Bronchial epithelial cell (primary cell): ENCODE measurements at regions not wholly inside any gene's neighbourhood (a gene's known extent, or its start where the extent isn't known, plus 50 kb on each side); places are given as distances from the start of the nearest gene placed in this dataset.

Experiments used
- DNase-seq: peaks from one replicate; pipeline ENCODE4 v3.0.0-alpha.2; 2010; ENCODE audit warnings: low read depth
- FAIRE-seq: peaks from 2 replicates; lab custom pipeline; 2011; peaks lifted over from hg19 to GRCh38; lab: Jason Lieb, UNC
- H3K27me3 ChIP-seq: 2 replicates; pipeline ENCODE4 v1.5.1; 2011; ENCODE audit warnings: low read length; ENCODE audit not compliant: control insufficient read depth, insufficient read depth
- H3K36me3 ChIP-seq: 2 replicates; pipeline ENCODE4 v1.5.1; 2011; ENCODE audit warnings: low read length; ENCODE audit not compliant: control insufficient read depth, insufficient read depth
- H3K4me3 ChIP-seq: 2 replicates; pipeline ENCODE4 v1.5.1; 2011; ENCODE audit warnings: mild to moderate bottlenecking, low read depth, low read length, control low read depth
- TF ChIP-seq, protein P1 (sequence below): IDR thresholded peaks from 2 replicates; pipeline ENCODE4 v1.5.1; 2011; ENCODE audit warnings: mild to moderate bottlenecking, moderate library complexity, low read length, control low read depth, inconsistent platforms; ENCODE audit not compliant: insufficient read depth, severe bottlenecking

- peaks cover 2% of the 10 kb centered on the region for H3K27me3 ChIP-seq
- no peaks in the 10 kb centered on the region for H3K36me3 ChIP-seq
- TF ChIP-seq, protein P1, sequence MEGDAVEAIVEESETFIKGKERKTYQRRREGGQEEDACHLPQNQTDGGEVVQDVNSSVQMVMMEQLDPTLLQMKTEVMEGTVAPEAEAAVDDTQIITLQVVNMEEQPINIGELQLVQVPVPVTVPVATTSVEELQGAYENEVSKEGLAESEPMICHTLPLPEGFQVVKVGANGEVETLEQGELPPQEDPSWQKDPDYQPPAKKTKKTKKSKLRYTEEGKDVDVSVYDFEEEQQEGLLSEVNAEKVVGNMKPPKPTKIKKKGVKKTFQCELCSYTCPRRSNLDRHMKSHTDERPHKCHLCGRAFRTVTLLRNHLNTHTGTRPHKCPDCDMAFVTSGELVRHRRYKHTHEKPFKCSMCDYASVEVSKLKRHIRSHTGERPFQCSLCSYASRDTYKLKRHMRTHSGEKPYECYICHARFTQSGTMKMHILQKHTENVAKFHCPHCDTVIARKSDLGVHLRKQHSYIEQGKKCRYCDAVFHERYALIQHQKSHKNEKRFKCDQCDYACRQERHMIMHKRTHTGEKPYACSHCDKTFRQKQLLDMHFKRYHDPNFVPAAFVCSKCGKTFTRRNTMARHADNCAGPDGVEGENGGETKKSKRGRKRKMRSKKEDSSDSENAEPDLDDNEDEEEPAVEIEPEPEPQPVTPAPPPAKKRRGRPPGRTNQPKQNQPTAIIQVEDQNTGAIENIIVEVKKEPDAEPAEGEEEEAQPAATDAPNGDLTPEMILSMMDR: no peak
- H3K4me3 ChIP-seq: no peak overlapping the region
- FAIRE-seq (no peak), DNase-seq (no peak)
Measured at GRCh38 chr1:112312315-112312714, 83.7 kb upstream of the CTTNBP2NL start.

- DNase-seq: no peak
- TF ChIP-seq, protein P1: no peak
- no peaks in the 10 kb centered on the region for H3K36me3 ChIP-seq
- FAIRE-seq: no peak
- H3K4me3 ChIP-seq: no peak overlapping the region
- H3K27me3 ChIP-seq: peaks cover 2% of the 10 kb centered on the region
Measured at GRCh38 chr1:112312879-112313278, 83.1 kb upstream of the CTTNBP2NL start.

- Histone ChIP-seq H3K36me3 (no peaks in the 10 kb centered on the region), H3K4me3 (no peak overlapping the region), H3K27me3 (peaks cover 2% of the 10 kb centered on the region)
- TF ChIP-seq, protein P1: no peak
- FAIRE-seq (no peak), DNase-seq (no peak)
Measured at GRCh38 chr1:112316254-112316913, 79.6 kb upstream of the CTTNBP2NL start.

DNA sequence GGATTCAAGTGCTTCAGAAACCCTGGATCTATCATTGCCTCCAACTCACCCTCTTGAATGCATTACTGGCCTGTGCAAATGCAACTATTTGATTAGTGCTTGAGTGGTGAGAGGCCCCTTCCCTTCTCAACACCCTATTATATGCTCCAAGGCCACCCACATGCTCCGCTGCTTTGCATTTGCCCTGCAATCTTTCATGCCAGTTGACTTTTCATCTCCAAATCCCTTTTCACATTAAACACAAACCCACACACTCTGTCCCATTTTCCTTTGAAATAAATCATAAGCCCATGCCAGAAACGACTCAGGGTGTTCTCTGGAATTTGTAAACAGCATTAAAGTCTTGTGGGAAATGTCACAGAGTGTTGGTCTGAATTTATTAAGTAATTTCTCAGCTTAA is 78.9 kb upstream of the CTTNBP2NL start:
- no peak for DNase-seq
- Histone ChIP-seq H3K4me3 (no peak overlapping the region), H3K36me3 (no peaks in the 10 kb centered on the region), H3K27me3 (no peaks in the 10 kb centered on the region)
- TF ChIP-seq, protein P1: no peak
- FAIRE-seq: no peak

DNA sequence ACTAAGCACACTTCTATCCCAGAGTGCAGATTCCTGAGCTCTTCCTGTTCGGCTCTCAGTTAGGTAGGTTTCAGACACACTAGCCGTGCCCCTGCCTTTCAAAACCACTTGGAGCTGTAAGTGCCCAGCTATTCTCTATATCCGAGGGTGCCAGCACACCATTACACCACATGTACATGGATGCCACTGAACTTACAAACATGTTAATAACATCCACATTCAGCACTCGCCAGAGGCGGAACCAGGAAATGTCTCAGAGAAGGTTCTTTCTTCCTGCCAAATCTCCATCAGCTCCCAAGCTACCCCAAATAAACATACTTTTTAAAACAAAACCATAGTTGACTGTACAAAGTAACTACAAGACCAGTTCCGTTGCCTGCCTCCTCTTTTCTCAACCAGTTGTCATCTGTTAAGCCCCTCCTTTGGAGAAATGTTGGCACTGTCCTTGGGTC is 78.4 kb upstream of the CTTNBP2NL start:
- Histone ChIP-seq H3K36me3 (no peaks in the 10 kb centered on the region), H3K4me3 (no peak overlapping the region), H3K27me3 (no peaks in the 10 kb centered on the region)
- DNase-seq: peak; percentile 44
- TF ChIP-seq, protein P1: no peak
- no peak for FAIRE-seq

GRCh38 chr1:112318263-112318662 is 77.8 kb upstream of the CTTNBP2NL start:
- Histone ChIP-seq H3K4me3 (no peak overlapping the region), H3K36me3 (no peaks in the 10 kb centered on the region), H3K27me3 (no peaks in the 10 kb centered on the region)
- FAIRE-seq (no peak), DNase-seq (no peak)
- TF ChIP-seq, protein P1: no peak
